ENCODE measurements at regions not wholly inside any gene's neighbourhood (a gene's known extent, or its start where the extent isn't known, plus 50 kb on each side); places are given as distances from the start of the nearest gene placed in this dataset.
A peak's percentile ranks its signal among the peaks of the same experiment; 100 is the strongest.
"Not testable (repeated sequence)": the region's sequence is repeated elsewhere in the genome, so short reads cannot be mapped to it uniquely, and the experiment has no call there.

GRCh38 chr13:44054525-44054924 lies 174.8 kb downstream of the LACC1 start:
- H2AFZ ChIP-seq (ENCODE audit: low read depth, low read length), result no peak overlapping the region
- peaks cover 38% of the 10 kb centered on the region for H3K4me1 ChIP-seq (ENCODE audit: insufficient read depth, low read length)
- H3K4me3 ChIP-seq (ENCODE audit: low read length), result no peak overlapping the region
- no peaks in the 10 kb centered on the region for H3K36me3 ChIP-seq (ENCODE audit: insufficient read depth, low read length)
- no peaks in the 10 kb centered on the region for H3K9me3 ChIP-seq (ENCODE audit: low read length)
- H3K27me3 ChIP-seq (ENCODE audit: insufficient read depth, low read length), result no peaks in the 10 kb centered on the region

GRCh38 chr13:44055681-44056080 lies 176.0 kb downstream of the LACC1 start:
- peaks cover 38% of the 10 kb centered on the region for H3K4me1 ChIP-seq (ENCODE audit: insufficient read depth, low read length)
- H3K36me3 ChIP-seq (ENCODE audit: insufficient read depth, low read length), result not testable (repeated sequence)

GRCh38 chr13:44058067-44058466 lies 178.4 kb downstream of the LACC1 start:
- no peak overlapping the region for H2AFZ ChIP-seq (ENCODE audit: low read depth, low read length)
- no peaks in the 10 kb centered on the region for H3K9me3 ChIP-seq (ENCODE audit: low read length)
- H3K36me3 ChIP-seq (ENCODE audit: insufficient read depth, low read length), result no peaks in the 10 kb centered on the region
- no peaks in the 10 kb centered on the region for H3K27me3 ChIP-seq (ENCODE audit: insufficient read depth, low read length)
- peaks cover 20% of the 10 kb centered on the region for H3K4me1 ChIP-seq (ENCODE audit: insufficient read depth, low read length)
- no peak overlapping the region for H3K4me3 ChIP-seq (ENCODE audit: low read length)

More at GRCh38 chr13:44055681-44056080, 176.0 kb downstream of the LACC1 start:
- H2AFZ ChIP-seq (ENCODE audit: low read depth, low read length); H3K27me3 ChIP-seq (ENCODE audit: insufficient read depth, low read length); H3K9me3 ChIP-seq (ENCODE audit: low read length); H3K4me3 ChIP-seq (ENCODE audit: low read length): not testable (repeated sequence)

GRCh38 chr13:44058624-44059215 lies 179.0 kb downstream of the LACC1 start:
- Histone ChIP-seq H3K27me3 (ENCODE audit: insufficient read depth, low read length) (no peaks in the 10 kb centered on the region), H3K36me3 (ENCODE audit: insufficient read depth, low read length) (no peaks in the 10 kb centered on the region), H3K4me1 (ENCODE audit: insufficient read depth, low read length) (peaks cover 13% of the 10 kb centered on the region), H3K9me3 (ENCODE audit: low read length) (no peaks in the 10 kb centered on the region), H3K4me3 (ENCODE audit: low read length) (no peak overlapping the region), H2AFZ (ENCODE audit: low read depth, low read length) (no peak overlapping the region)

GRCh38 chr13:44061876-44062275 lies 182.2 kb downstream of the LACC1 start:
- Histone ChIP-seq H2AFZ (ENCODE audit: low read depth, low read length) (no peak overlapping the region), H3K36me3 (ENCODE audit: insufficient read depth, low read length) (no peaks in the 10 kb centered on the region), H3K4me1 (ENCODE audit: insufficient read depth, low read length) (peaks cover 2% of the 10 kb centered on the region), H3K9me3 (ENCODE audit: low read length) (no peaks in the 10 kb centered on the region), H3K4me3 (ENCODE audit: low read length) (no peak overlapping the region), H3K27me3 (ENCODE audit: insufficient read depth, low read length) (no peaks in the 10 kb centered on the region)

GRCh38 chr13:44063467-44063866 lies 183.8 kb downstream of the LACC1 start:
- no peak overlapping the region for H2AFZ ChIP-seq (ENCODE audit: low read depth, low read length)
- H3K27me3 ChIP-seq (ENCODE audit: insufficient read depth, low read length), result no peaks in the 10 kb centered on the region
- H3K4me3 ChIP-seq (ENCODE audit: low read length), result no peak overlapping the region
- H3K9me3 ChIP-seq (ENCODE audit: low read length), result no peaks in the 10 kb centered on the region
- peaks cover 2% of the 10 kb centered on the region for H3K4me1 ChIP-seq (ENCODE audit: insufficient read depth, low read length)
- H3K36me3 ChIP-seq (ENCODE audit: insufficient read depth, low read length), result no peaks in the 10 kb centered on the region

- Histone ChIP-seq H3K27me3 (ENCODE audit: insufficient read depth, low read length) (no peaks in the 10 kb centered on the region), H3K9me3 (ENCODE audit: low read length) (no peaks in the 10 kb centered on the region), H2AFZ (ENCODE audit: low read depth, low read length) (no peak overlapping the region), H3K4me1 (ENCODE audit: insufficient read depth, low read length) (peaks cover 2% of the 10 kb centered on the region), H3K36me3 (ENCODE audit: insufficient read depth, low read length) (no peaks in the 10 kb centered on the region), H3K4me3 (ENCODE audit: low read length) (no peak overlapping the region)
Observed at GRCh38 chr13:44063881-44064280, 184.2 kb downstream of the LACC1 start.

- H3K36me3 ChIP-seq (ENCODE audit: insufficient read depth, low read length), result no peaks in the 10 kb centered on the region
Observed at GRCh38 chr13:44064357-44064756, 184.7 kb downstream of the LACC1 start.

GRCh38 chr13:44068169-44068568 lies 188.5 kb downstream of the LACC1 start:
- Histone ChIP-seq H2AFZ (ENCODE audit: low read depth, low read length) (no peak overlapping the region), H3K27me3 (ENCODE audit: insufficient read depth, low read length) (no peaks in the 10 kb centered on the region), H3K36me3 (ENCODE audit: insufficient read depth, low read length) (no peaks in the 10 kb centered on the region), H3K9me3 (ENCODE audit: low read length) (no peaks in the 10 kb centered on the region), H3K4me1 (ENCODE audit: insufficient read depth, low read length) (peaks cover 2% of the 10 kb centered on the region), H3K4me3 (ENCODE audit: low read length) (no peak overlapping the region)

More at GRCh38 chr13:44064357-44064756, 184.7 kb downstream of the LACC1 start:
- no peaks in the 10 kb centered on the region for H3K27me3 ChIP-seq (ENCODE audit: insufficient read depth, low read length)
- no peaks in the 10 kb centered on the region for H3K9me3 ChIP-seq (ENCODE audit: low read length)
- H3K4me1 ChIP-seq (ENCODE audit: insufficient read depth, low read length), result peaks cover 2% of the 10 kb centered on the region
- no peak overlapping the region for H2AFZ ChIP-seq (ENCODE audit: low read depth, low read length)
- H3K4me3 ChIP-seq (ENCODE audit: low read length), result no peak overlapping the region

GRCh38 chr13:44068737-44069136 lies 189.0 kb downstream of the LACC1 start:
- H2AFZ ChIP-seq (ENCODE audit: low read depth, low read length), result no peak overlapping the region
- H3K4me3 ChIP-seq (ENCODE audit: low read length), result no peak overlapping the region
- peaks cover 2% of the 10 kb centered on the region for H3K4me1 ChIP-seq (ENCODE audit: insufficient read depth, low read length)
- H3K9me3 ChIP-seq (ENCODE audit: low read length), result no peaks in the 10 kb centered on the region
- H3K36me3 ChIP-seq (ENCODE audit: insufficient read depth, low read length), result no peaks in the 10 kb centered on the region
- H3K27me3 ChIP-seq (ENCODE audit: insufficient read depth, low read length), result no peaks in the 10 kb centered on the region

GRCh38 chr13:44072536-44072935 lies 192.8 kb downstream of the LACC1 start:
- no peaks in the 10 kb centered on the region for H3K9me3 ChIP-seq (ENCODE audit: low read length)
- no peaks in the 10 kb centered on the region for H3K36me3 ChIP-seq (ENCODE audit: insufficient read depth, low read length)
- H3K4me3 ChIP-seq (ENCODE audit: low read length), result no peak overlapping the region
- H2AFZ ChIP-seq (ENCODE audit: low read depth, low read length), result no peak overlapping the region
- H3K4me1 ChIP-seq (ENCODE audit: insufficient read depth, low read length), result no peaks in the 10 kb centered on the region
- H3K27me3 ChIP-seq (ENCODE audit: insufficient read depth, low read length), result no peaks in the 10 kb centered on the region

GRCh38 chr13:44074611-44075010 lies 194.9 kb downstream of the LACC1 start:
- Histone ChIP-seq H3K9me3 (ENCODE audit: low read length) (no peaks in the 10 kb centered on the region), H3K27me3 (ENCODE audit: insufficient read depth, low read length) (no peaks in the 10 kb centered on the region), H3K36me3 (ENCODE audit: insufficient read depth, low read length) (no peaks in the 10 kb centered on the region), H2AFZ (ENCODE audit: low read depth, low read length) (no peak overlapping the region), H3K4me3 (ENCODE audit: low read length) (no peak overlapping the region), H3K4me1 (ENCODE audit: insufficient read depth, low read length) (peaks cover 11% of the 10 kb centered on the region)

GRCh38 chr13:44075113-44075512 lies 195.4 kb downstream of the LACC1 start:
- Histone ChIP-seq H3K4me3 (ENCODE audit: low read length) (no peak overlapping the region), H3K9me3 (ENCODE audit: low read length) (no peaks in the 10 kb centered on the region), H3K27me3 (ENCODE audit: insufficient read depth, low read length) (no peaks in the 10 kb centered on the region), H3K4me1 (ENCODE audit: insufficient read depth, low read length) (peaks cover 11% of the 10 kb centered on the region), H3K36me3 (ENCODE audit: insufficient read depth, low read length) (no peaks in the 10 kb centered on the region), H2AFZ (ENCODE audit: low read depth, low read length) (no peak overlapping the region)

- peak overlapping the region; percentile 46 for H2AFZ ChIP-seq (ENCODE audit: low read depth, low read length)
- no peaks in the 10 kb centered on the region for H3K9me3 ChIP-seq (ENCODE audit: low read length)
- peaks cover 11% of the 10 kb centered on the region for H3K4me1 ChIP-seq (ENCODE audit: insufficient read depth, low read length)
- no peak overlapping the region for H3K4me3 ChIP-seq (ENCODE audit: low read length)
- H3K27me3 ChIP-seq (ENCODE audit: insufficient read depth, low read length), result no peaks in the 10 kb centered on the region
- H3K36me3 ChIP-seq (ENCODE audit: insufficient read depth, low read length), result no peaks in the 10 kb centered on the region
Observed at GRCh38 chr13:44078806-44079376, 199.2 kb downstream of the LACC1 start.
